Gastroesophageal sphincter (tissue), 4 donors: ENCODE measurements at regions not wholly inside any gene's neighbourhood (a gene's known extent, or its start where the extent isn't known, plus 50 kb on each side); places are given as distances from the start of the nearest gene placed in this dataset.

Source experiments
- ATAC-seq: fragments of 150-250 bp; one replicate; pipeline ENCODE4 v1.9.1; 2016; ENCODE audit warnings: mild to moderate bottlenecking, moderate library complexity
- H3K27ac ChIP-seq, 4 donors: fragments of 200-600 bp; sonication (generic) in 3 of 4; 1 replicate in 3 of 4; 2 replicates in 1 of 4; pipeline ENCODE4 v1.5.1; 2016 to 2019
- H3K27me3 ChIP-seq: fragments of 200-600 bp; sonication (generic); one replicate; pipeline ENCODE4 v1.5.1; 2019
- H3K36me3 ChIP-seq, 2 donors: fragments of 200-600 bp; sonication (generic); one replicate each; pipeline ENCODE4 v1.5.1; 2019; ENCODE audit warnings: control low read depth in 1 of 2
- H3K4me1 ChIP-seq, 3 donors: fragments of 200-600 bp; sonication (generic); 1 replicate in 2 of 3; 2 replicates in 1 of 3; pipeline ENCODE4 v1.5.1; 2016 to 2019; ENCODE audit warnings: control low read depth in 2 of 3
- H3K4me3 ChIP-seq, 2 donors: fragments of 200-600 bp; sonication (generic); one replicate each; pipeline ENCODE4 v1.5.1; 2019; ENCODE audit warnings: mild to moderate bottlenecking in 1 of 2, moderate library complexity in 1 of 2
- H3K9me3 ChIP-seq, 3 donors: fragments of 200-600 bp; sonication (generic); one replicate each; pipeline ENCODE4 v1.5.1; 2017 to 2019; ENCODE audit warnings: control low read depth in 2 of 3
- EP300 ChIP-seq: sonication (generic); formaldehyde crosslinking; IDR thresholded peaks from one replicate; pipeline ENCODE4 v1.6.1; 2017; ENCODE audit warnings: antibody characterized with exemption, mild to moderate bottlenecking
- POLR2A ChIP-seq, 2 donors: fragments of 450-650 bp; IDR thresholded peaks; one replicate each; pipeline ENCODE4 v1.6.1; 2017; ENCODE audit warnings: antibody characterized with exemption in 2 of 2, mild to moderate bottlenecking in 2 of 2, moderate library complexity in 1 of 2
- POLR2AphosphoS5 ChIP-seq: sonication (generic); formaldehyde crosslinking; IDR thresholded peaks from one replicate; pipeline ENCODE4 v1.6.1; 2017; ENCODE audit warnings: antibody characterized with exemption
- WGBS, 2 donors: methylation state at CpG; one replicate each; pipeline ENCODE4 v1.1.5; 2018; ENCODE audit warnings: low coverage in 1 of 2; 5-methylcytosine and 5-hydroxymethylcytosine counted together
- TF ChIP-seq, protein P1 (sequence below), 4 experiments: fragments of 200-600 bp in 2 of 4; fragments of 450-650 bp in 2 of 4; sonication (generic) in 1 of 4; IDR thresholded peaks; one replicate each; pipeline ENCODE4 v1.5.1; 2017 to 2019; ENCODE audit warnings: antibody characterized with exemption in 4 of 4, mild to moderate bottlenecking in 2 of 4, moderate library complexity in 2 of 4

DNA sequence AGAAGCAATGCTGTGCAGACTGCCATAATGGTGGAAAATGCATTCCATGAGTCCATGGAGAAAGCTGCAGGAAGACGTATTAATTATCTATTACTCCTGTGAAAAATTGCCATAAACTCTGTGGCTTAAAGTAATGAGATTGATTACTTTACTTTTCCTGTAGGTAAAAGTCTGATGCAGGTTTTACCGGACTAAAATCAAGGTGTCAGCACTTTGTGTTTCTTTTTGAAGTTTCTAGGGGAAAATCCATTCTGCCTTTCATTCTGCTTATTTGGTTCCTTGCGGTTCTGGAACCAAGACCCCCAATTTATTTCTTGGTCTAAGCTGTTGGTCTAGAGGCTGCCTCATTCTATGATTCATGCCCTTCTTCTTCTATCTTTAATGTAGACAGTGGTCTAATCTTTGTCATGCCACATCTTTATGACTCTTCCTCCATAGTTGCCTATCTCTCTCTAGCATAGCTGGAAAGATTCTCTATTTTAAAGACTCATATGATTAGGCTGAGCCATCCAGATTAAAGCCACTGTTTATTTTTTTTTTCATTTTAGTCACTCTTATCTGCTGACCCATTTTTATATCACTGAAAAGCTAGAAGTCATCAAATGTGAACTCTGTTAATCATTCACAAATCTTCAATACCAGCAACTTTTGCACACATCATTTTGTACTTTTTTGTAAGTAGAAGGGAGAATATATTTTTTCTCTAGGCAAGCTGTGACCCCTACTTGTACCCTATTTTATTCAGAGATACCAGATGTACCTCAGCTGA lies 2056.4 kb downstream of the PCDH7 start:
- TF ChIP-seq, protein P1, sequence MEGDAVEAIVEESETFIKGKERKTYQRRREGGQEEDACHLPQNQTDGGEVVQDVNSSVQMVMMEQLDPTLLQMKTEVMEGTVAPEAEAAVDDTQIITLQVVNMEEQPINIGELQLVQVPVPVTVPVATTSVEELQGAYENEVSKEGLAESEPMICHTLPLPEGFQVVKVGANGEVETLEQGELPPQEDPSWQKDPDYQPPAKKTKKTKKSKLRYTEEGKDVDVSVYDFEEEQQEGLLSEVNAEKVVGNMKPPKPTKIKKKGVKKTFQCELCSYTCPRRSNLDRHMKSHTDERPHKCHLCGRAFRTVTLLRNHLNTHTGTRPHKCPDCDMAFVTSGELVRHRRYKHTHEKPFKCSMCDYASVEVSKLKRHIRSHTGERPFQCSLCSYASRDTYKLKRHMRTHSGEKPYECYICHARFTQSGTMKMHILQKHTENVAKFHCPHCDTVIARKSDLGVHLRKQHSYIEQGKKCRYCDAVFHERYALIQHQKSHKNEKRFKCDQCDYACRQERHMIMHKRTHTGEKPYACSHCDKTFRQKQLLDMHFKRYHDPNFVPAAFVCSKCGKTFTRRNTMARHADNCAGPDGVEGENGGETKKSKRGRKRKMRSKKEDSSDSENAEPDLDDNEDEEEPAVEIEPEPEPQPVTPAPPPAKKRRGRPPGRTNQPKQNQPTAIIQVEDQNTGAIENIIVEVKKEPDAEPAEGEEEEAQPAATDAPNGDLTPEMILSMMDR (IDR thresholded peaks at IDR 0.05) = no peak
- TF ChIP-seq POLR2AphosphoS5 (no peak), EP300 (no peak), POLR2A (IDR thresholded peaks at IDR 0.05) (no peak)
- Histone ChIP-seq H3K9me3 (no peaks in the 10 kb centered on the region), H3K4me3 (no peak overlapping the region), H3K27me3 (no peaks in the 10 kb centered on the region), H3K4me1 (no peaks in the 10 kb centered on the region), H3K27ac (no peak overlapping the region), H3K36me3 (no peaks in the 10 kb centered on the region)
- 86 to 87% methylated on average over 3 of the region's 3 CpGs for WGBS, 2 donors
- no peak for ATAC-seq

DNA sequence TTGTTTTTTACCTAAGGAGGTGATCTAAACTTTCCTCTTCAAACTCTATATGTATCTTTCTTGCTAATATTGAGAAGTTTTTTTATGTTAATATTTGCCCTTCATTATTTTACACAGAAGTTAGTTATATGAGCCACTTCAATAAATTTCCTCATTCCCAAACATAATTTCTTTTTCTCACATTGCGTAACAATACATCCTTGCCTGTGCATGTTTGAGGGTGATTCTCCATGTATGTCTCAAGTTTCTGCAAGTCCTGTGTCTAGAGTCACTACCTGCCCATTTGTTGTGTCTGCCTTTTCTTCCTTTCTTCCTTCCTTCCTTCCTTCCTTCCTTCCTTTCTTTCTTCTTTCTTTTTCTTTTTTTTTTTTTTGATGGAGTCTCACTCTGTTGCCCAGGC lies 2057.9 kb downstream of the PCDH7 start:
- Histone ChIP-seq H3K4me3 (no peak overlapping the region), H3K4me1 (no peaks in the 10 kb centered on the region), H3K9me3 (no peaks in the 10 kb centered on the region), H3K36me3 (no peaks in the 10 kb centered on the region), H3K27ac (no peak overlapping the region), H3K27me3 (no peaks in the 10 kb centered on the region)
- WGBS, 2 donors = 94 to 100% methylated on average over 1 of the region's 1 CpG
- ATAC-seq = no peak
- no peak for TF ChIP-seq EP300
- TF ChIP-seq POLR2AphosphoS5 = no peak
- TF ChIP-seq, protein P1 (IDR thresholded peaks at IDR 0.05) = no peak
- no peak for TF ChIP-seq POLR2A (IDR thresholded peaks at IDR 0.05)

DNA sequence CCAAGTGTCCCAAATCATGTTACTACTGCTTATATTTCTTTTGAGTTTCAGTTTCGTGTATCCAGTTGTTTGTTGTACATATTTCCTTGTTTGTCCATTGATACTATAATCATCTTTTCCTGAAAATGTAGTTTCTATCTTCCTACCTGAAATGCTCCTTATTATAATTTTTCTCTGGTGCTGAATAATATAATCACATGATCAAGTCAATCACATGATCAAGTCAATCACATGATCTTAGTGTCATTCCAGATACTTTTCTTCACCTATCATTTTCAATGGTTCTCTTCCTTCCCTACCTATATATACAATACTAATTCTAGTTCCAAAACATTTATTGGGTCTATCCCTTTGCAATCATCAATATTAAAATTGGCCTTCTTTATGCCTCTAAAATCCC lies 2058.8 kb downstream of the PCDH7 start:
- 94 to 100% methylated on average over 1 of the region's 1 CpG for WGBS, 2 donors
- no peak for ATAC-seq
- no peak for TF ChIP-seq EP300
- no peak for TF ChIP-seq POLR2AphosphoS5
- no peak for TF ChIP-seq POLR2A (IDR thresholded peaks at IDR 0.05)
- TF ChIP-seq, protein P1 (IDR thresholded peaks at IDR 0.05) = no peak
- no peaks in the 10 kb centered on the region for H3K36me3 ChIP-seq
- H3K9me3 ChIP-seq = no peaks in the 10 kb centered on the region
- no peaks in the 10 kb centered on the region for H3K27me3 ChIP-seq
- H3K4me1 ChIP-seq = no peaks in the 10 kb centered on the region
- H3K27ac ChIP-seq = no peak overlapping the region
- H3K4me3 ChIP-seq = no peak overlapping the region

DNA sequence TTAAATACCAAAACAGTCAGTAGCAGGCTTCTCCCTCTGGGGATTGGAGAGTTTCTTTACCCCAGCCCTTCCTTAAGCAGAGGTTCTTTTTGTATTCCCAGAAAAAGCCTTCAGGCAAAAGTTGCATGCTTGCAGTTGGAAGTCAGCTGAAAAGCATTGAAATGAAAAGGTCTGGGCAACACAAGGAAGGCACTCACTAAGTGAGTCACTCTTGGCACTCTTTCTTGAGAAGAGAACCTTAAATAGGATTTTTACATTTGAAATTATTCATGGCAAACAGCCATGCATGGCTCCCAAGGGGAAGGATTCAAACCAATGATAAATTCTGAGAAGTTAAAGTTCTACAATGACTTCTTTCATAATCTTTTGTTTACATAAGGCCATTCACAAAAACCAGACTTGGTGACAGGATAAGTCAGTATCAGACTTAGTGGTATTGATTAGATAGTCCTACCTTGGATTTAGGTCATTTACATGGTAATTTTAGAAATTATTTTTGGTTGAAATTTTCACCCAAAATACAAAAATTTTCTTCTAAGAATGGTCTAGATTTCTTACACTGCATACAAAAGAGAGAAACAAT lies 2068.9 kb downstream of the PCDH7 start:
- Histone ChIP-seq H3K9me3 (no peaks in the 10 kb centered on the region), H3K27me3 (peaks cover 4% of the 10 kb centered on the region)
- no peak for ATAC-seq

More for the DNA sequence above, 2068.9 kb downstream of the PCDH7 start:
- Histone ChIP-seq H3K36me3 (no peaks in the 10 kb centered on the region), H3K4me1 (no peaks in the 10 kb centered on the region), H3K27ac (no peak overlapping the region), H3K4me3 (no peak overlapping the region)
- TF ChIP-seq, protein P1 (IDR thresholded peaks at IDR 0.05) = no peak
- TF ChIP-seq EP300 (no peak), POLR2AphosphoS5 (no peak), POLR2A (IDR thresholded peaks at IDR 0.05) (no peak)
